IMR-90 (cell line): ENCODE measurements at regions not wholly inside any gene's neighbourhood (a gene's known extent, or its start where the extent isn't known, plus 50 kb on each side); places are given as distances from the start of the nearest gene placed in this dataset.

Experiments
- POLR2A ChIP-seq: IDR thresholded peaks from 2 replicates; pipeline ENCODE4 v1.6.1; 2012; ENCODE audit warnings: mild to moderate bottlenecking, low read depth, low read length
- SMC3 ChIP-seq: fragments of 150-350 bp; IDR thresholded peaks from 2 replicates; pipeline ENCODE4 v1.6.1; 2016; ENCODE audit warnings: low read depth, mild to moderate bottlenecking, antibody characterized with exemption, low read length, moderate library complexity
- TF ChIP-seq, protein P1 (sequence below): conservative IDR thresholded peaks from 2 replicates; pipeline ENCODE4 v1.5.1; 2012; ENCODE audit warnings: mild to moderate bottlenecking, low read depth, low read length, improper control_type of control experiment

DNA sequence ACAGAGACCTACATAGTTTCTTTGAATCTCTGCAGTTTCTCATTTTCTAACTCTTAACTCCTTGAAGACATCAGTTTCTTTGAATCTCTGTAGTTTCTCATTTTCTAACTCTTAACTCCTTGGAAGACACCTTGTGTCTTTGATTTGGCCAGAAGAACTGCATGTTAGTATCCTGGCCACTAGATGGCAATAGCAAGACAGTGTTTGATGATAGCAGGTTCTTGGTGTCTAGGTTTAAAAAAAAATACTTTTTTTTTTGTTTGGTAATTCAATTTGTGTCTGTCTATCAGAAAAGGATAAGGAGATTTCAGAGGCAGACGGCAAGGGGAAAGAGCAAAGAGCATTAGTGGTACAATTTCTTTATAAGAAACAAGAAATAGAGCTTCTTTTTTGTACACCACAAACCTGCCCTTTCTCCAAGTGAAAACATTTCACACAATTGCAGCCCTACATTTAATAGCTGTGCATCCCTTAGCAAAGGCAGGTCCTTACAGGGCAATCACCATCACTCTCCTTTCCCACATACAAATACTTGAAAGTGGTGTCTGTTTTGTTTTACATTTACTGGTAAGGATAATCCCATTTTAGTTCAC, 1324.9 kb upstream of the CDH8 start:
- TF ChIP-seq, protein P1, sequence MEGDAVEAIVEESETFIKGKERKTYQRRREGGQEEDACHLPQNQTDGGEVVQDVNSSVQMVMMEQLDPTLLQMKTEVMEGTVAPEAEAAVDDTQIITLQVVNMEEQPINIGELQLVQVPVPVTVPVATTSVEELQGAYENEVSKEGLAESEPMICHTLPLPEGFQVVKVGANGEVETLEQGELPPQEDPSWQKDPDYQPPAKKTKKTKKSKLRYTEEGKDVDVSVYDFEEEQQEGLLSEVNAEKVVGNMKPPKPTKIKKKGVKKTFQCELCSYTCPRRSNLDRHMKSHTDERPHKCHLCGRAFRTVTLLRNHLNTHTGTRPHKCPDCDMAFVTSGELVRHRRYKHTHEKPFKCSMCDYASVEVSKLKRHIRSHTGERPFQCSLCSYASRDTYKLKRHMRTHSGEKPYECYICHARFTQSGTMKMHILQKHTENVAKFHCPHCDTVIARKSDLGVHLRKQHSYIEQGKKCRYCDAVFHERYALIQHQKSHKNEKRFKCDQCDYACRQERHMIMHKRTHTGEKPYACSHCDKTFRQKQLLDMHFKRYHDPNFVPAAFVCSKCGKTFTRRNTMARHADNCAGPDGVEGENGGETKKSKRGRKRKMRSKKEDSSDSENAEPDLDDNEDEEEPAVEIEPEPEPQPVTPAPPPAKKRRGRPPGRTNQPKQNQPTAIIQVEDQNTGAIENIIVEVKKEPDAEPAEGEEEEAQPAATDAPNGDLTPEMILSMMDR: peak; percentile 78
- TF ChIP-seq POLR2A: no peak
- peak; percentile 60; the same call in 1 of the 2 replicates for TF ChIP-seq SMC3
